KMS-11 (cell line): ENCODE measurements at regions not wholly inside any gene's neighbourhood (a gene's known extent, or its start where the extent isn't known, plus 50 kb on each side); places are given as distances from the start of the nearest gene placed in this dataset.

Experiments used
- H2AFZ ChIP-seq: fragments of 200-600 bp; sonication (generic); 2 replicates; pipeline ENCODE4 v1.6.1; 2016; ENCODE audit warnings: antibody characterized with exemption, mixed run types, low read depth
- H3K27ac ChIP-seq: fragments of 200-600 bp; sonication (generic); 2 replicates; pipeline ENCODE4 v1.6.1; 2016; ENCODE audit warnings: mild to moderate bottlenecking, mixed run types
- H3K27me3 ChIP-seq: fragments of 200-600 bp; sonication (generic); 2 replicates; pipeline ENCODE4 v1.6.1; 2017; ENCODE audit warnings: mild to moderate bottlenecking, low read depth, mixed run types, moderate library complexity; ENCODE audit not compliant: insufficient read depth
- H3K36me3 ChIP-seq: fragments of 200-600 bp; sonication (generic); 2 replicates; pipeline ENCODE4 v1.6.1; 2017; ENCODE audit warnings: mild to moderate bottlenecking, mixed run types; ENCODE audit not compliant: insufficient read depth
- H3K4me1 ChIP-seq: fragments of 200-600 bp; sonication (generic); 2 replicates; pipeline ENCODE4 v1.6.1; 2016; ENCODE audit warnings: mild to moderate bottlenecking, low read depth, mixed run types; ENCODE audit not compliant: poor library complexity, severe bottlenecking
- H3K4me2 ChIP-seq: fragments of 200-600 bp; sonication (generic); 2 replicates; pipeline ENCODE4 v1.7.0; 2016; ENCODE audit warnings: mild to moderate bottlenecking, mixed run types
- H3K4me3 ChIP-seq: fragments of 200-600 bp; sonication (generic); IDR thresholded peaks from 2 replicates; pipeline ENCODE4 v1.6.1; 2017; ENCODE audit warnings: low read depth, low read length, mixed read lengths; ENCODE audit not compliant: insufficient read depth
- H3K79me2 ChIP-seq: fragments of 200-600 bp; sonication (generic); 2 replicates; pipeline ENCODE4 v1.6.1; 2016; ENCODE audit warnings: low read depth, mixed run types; ENCODE audit not compliant: insufficient read depth
- H3K9ac ChIP-seq: fragments of 200-600 bp; sonication (generic); 2 replicates; pipeline ENCODE4 v1.6.1; 2016; ENCODE audit warnings: mild to moderate bottlenecking, mixed run types
- H4K20me1 ChIP-seq: fragments of 200-600 bp; sonication (generic); 2 replicates; pipeline ENCODE4 v1.6.1; 2016; ENCODE audit warnings: mild to moderate bottlenecking, mixed run types; ENCODE audit not compliant: insufficient read depth
- CTCF ChIP-seq: fragments of 200-600 bp; sonication (generic); conservative IDR thresholded peaks from 2 replicates; pipeline ENCODE4 v1.6.1; 2017; ENCODE audit warnings: low read depth, mild to moderate bottlenecking, antibody characterized with exemption, low read length, moderate library complexity, mixed read lengths

GRCh38 chr12:42982828-42983227, 393.3 kb upstream of the PRICKLE1 start:
- no peak for TF ChIP-seq CTCF
- Histone ChIP-seq H3K4me3 (no peak overlapping the region), H4K20me1 (no peaks in the 10 kb centered on the region), H3K4me2 (no peak overlapping the region), H3K4me1 (peaks cover 10% of the 10 kb centered on the region), H2AFZ (no peak overlapping the region), H3K27me3 (no peaks in the 10 kb centered on the region), H3K36me3 (no peaks in the 10 kb centered on the region), H3K9ac (no peak overlapping the region), H3K79me2 (no peaks in the 10 kb centered on the region), H3K27ac (no peak overlapping the region)

DNA sequence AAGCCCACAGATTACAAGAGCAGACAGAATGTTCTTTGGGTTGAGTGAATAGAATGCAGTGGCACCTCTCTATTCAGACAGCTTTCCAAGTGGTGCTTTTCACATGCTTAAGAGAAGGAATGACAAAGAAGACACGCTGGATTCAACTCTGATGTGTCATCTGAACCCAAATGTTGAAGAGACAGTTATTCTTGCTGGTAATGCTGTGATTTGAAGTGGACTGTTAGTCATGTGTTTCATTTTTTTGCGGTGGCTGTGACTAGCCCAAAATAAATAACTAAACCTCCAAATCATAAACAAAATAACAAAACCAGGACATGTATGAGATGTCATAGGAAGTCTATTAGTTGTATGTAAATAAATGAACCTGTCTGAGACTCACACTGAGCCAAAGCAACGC, 391.8 kb upstream of the PRICKLE1 start:
- Histone ChIP-seq H4K20me1 (no peaks in the 10 kb centered on the region), H3K36me3 (no peaks in the 10 kb centered on the region), H3K9ac (no peak overlapping the region), H3K4me1 (peaks cover 21% of the 10 kb centered on the region), H3K79me2 (no peaks in the 10 kb centered on the region), H3K27ac (no peak overlapping the region), H3K4me3 (no peak overlapping the region), H3K4me2 (no peak overlapping the region), H3K27me3 (no peaks in the 10 kb centered on the region), H2AFZ (no peak overlapping the region)
- no peak for TF ChIP-seq CTCF

- H3K9ac ChIP-seq = no peak overlapping the region
- H3K27me3 ChIP-seq = no peaks in the 10 kb centered on the region
- no peak overlapping the region for H2AFZ ChIP-seq
- no peaks in the 10 kb centered on the region for H4K20me1 ChIP-seq
- H3K4me1 ChIP-seq = peaks cover 21% of the 10 kb centered on the region
- H3K79me2 ChIP-seq = no peaks in the 10 kb centered on the region
- H3K4me2 ChIP-seq = no peak overlapping the region
- no peaks in the 10 kb centered on the region for H3K36me3 ChIP-seq
- H3K27ac ChIP-seq = no peak overlapping the region
- H3K4me3 ChIP-seq = no peak overlapping the region
- no peak for TF ChIP-seq CTCF
These were observed 390.9 kb upstream of the PRICKLE1 start for GRCh38 chr12:42980441-42980840.

DNA sequence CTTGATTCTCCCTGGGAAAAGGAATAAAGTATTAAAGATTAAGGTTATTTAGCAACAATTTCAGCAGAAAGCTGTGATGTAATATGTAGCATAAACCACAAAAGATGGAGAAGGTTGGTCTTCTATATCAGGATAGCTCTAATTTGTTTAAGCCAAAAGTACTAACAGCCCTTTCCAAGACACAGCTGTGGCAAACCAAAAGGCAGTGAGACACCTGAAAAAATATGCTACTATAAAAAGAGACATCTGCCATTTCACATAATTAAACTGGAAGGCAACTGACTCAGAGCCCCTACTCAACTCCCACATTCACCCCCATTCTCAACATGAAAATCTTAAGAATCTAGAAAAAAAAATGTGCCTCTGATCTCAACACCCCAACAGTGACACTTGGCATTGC, 390.2 kb upstream of the PRICKLE1 start:
- Histone ChIP-seq H3K27ac (no peak overlapping the region), H2AFZ (no peak overlapping the region), H3K9ac (no peak overlapping the region), H4K20me1 (no peaks in the 10 kb centered on the region), H3K4me3 (no peak overlapping the region), H3K27me3 (no peaks in the 10 kb centered on the region), H3K79me2 (no peaks in the 10 kb centered on the region), H3K4me1 (peaks cover 21% of the 10 kb centered on the region), H3K36me3 (no peaks in the 10 kb centered on the region), H3K4me2 (no peak overlapping the region)
- no peak for TF ChIP-seq CTCF

DNA sequence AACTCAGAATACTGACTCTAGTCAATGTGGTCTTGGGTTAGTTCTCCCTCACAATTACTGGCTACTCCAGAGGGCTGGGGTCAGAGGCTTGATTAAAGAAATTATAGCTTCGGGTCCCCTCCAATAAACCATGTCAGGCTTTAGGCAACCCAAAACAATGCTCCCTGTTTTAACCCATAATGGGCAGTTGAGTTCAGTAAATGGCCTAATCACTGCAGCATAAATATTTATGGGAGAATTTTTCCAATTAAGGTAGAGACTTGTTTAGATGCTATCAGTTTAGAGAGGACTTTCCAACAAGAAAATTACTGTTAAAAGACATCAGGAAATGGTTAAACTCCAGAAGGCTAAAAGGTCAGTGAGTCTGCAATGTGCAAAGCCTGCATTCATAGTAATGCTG, 389.2 kb upstream of the PRICKLE1 start:
- no peak overlapping the region for H3K9ac ChIP-seq
- no peak overlapping the region for H3K27ac ChIP-seq
- H3K4me2 ChIP-seq = no peak overlapping the region
- H3K79me2 ChIP-seq = no peaks in the 10 kb centered on the region
- H3K27me3 ChIP-seq = no peaks in the 10 kb centered on the region
- H3K4me1 ChIP-seq = peaks cover 21% of the 10 kb centered on the region
- H3K36me3 ChIP-seq = no peaks in the 10 kb centered on the region
- H3K4me3 ChIP-seq = no peak overlapping the region
- H4K20me1 ChIP-seq = no peaks in the 10 kb centered on the region
- no peak overlapping the region for H2AFZ ChIP-seq
- no peak for TF ChIP-seq CTCF
